RWPE2 (cell line): ENCODE measurements at regions not wholly inside any gene's neighbourhood (a gene's known extent, or its start where the extent isn't known, plus 50 kb on each side); places are given as distances from the start of the nearest gene placed in this dataset.

ENCODE experiments used
- ATAC-seq: fragments of 200-7000 bp; cut with Tn5 transposase; 3 replicates; pipeline ENCODE4 v1.9.1; 2021; ENCODE audit warnings: low read depth
- DNase-seq: peaks from one replicate; pipeline ENCODE4 v3.0.0-alpha.2; 2020; ENCODE audit warnings: low spot score
- H3K27ac ChIP-seq: fragments of 450-650 bp; 2 replicates; pipeline ENCODE4 v1.5.1; 2017; ENCODE audit warnings: mild to moderate bottlenecking; ENCODE audit not compliant: poor library complexity, severe bottlenecking
- H3K27me3 ChIP-seq: fragments of 250-450 bp; sonication (Bioruptor Pico); 2 replicates; pipeline ENCODE4 v1.5.1; 2021; ENCODE audit warnings: mild to moderate bottlenecking, moderate library complexity; ENCODE audit not compliant: insufficient read depth, poor library complexity, severe bottlenecking
- H3K36me3 ChIP-seq: fragments of 250-450 bp; sonication (Bioruptor Pico); 2 replicates; pipeline ENCODE4 v1.5.1; 2020; ENCODE audit warnings: low read depth, mild to moderate bottlenecking, moderate library complexity
- H3K4me1 ChIP-seq: fragments of 250-450 bp; sonication (Bioruptor Pico); 2 replicates; pipeline ENCODE4 v1.5.1; 2021; ENCODE audit warnings: mild to moderate bottlenecking, moderate library complexity; ENCODE audit not compliant: insufficient read depth, poor library complexity, severe bottlenecking
- H3K4me3 ChIP-seq: fragments of 250-450 bp; sonication (Bioruptor Pico); 2 replicates; pipeline ENCODE4 v1.5.1; 2021; ENCODE audit warnings: mild to moderate bottlenecking, moderate library complexity; ENCODE audit not compliant: severe bottlenecking
- H3K9me3 ChIP-seq: fragments of 250-450 bp; sonication (Bioruptor Pico); 2 replicates; pipeline ENCODE4 v1.5.1; 2021; ENCODE audit warnings: mild to moderate bottlenecking, moderate library complexity; ENCODE audit not compliant: severe bottlenecking
- TF ChIP-seq, protein P1 (sequence below): fragments of 450-650 bp; IDR thresholded peaks from one replicate; pipeline ENCODE4 v1.5.1; 2017; ENCODE audit warnings: mild to moderate bottlenecking, moderate library complexity; ENCODE audit not compliant: poor library complexity, severe bottlenecking

DNA sequence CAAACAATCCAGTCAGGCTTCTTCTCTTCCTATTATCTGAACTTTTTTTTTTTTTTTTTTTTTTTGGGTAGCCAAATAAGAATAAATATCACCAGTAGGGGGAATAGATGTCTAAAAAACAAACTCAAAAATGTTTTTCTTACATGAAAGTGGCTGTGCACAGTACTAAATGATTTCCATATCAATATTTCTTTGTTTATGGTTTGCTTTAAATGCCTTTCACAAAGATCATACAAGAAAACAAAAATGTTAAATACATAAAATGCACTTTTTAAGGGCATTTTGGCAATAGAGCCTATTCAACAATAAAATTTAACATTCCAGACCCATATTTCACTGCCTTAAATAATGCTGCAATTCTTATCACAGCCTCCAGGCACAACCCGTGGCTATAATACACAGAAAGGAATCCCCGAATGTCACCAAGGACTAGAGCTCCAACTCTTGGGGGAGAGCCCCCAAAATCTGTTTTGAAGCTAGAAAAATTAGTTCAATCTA, 91.1 kb upstream of the TBCA start:
- Histone ChIP-seq H3K27me3 (no peaks in the 10 kb centered on the region), H3K27ac (no peak overlapping the region), H3K36me3 (no peaks in the 10 kb centered on the region), H3K9me3 (no peaks in the 10 kb centered on the region), H3K4me1 (no peaks in the 10 kb centered on the region), H3K4me3 (no peak overlapping the region)
- ATAC-seq (peak; percentile 72; the same call in 2 of the 3 replicates), DNase-seq (no peak)
- TF ChIP-seq, protein P1, sequence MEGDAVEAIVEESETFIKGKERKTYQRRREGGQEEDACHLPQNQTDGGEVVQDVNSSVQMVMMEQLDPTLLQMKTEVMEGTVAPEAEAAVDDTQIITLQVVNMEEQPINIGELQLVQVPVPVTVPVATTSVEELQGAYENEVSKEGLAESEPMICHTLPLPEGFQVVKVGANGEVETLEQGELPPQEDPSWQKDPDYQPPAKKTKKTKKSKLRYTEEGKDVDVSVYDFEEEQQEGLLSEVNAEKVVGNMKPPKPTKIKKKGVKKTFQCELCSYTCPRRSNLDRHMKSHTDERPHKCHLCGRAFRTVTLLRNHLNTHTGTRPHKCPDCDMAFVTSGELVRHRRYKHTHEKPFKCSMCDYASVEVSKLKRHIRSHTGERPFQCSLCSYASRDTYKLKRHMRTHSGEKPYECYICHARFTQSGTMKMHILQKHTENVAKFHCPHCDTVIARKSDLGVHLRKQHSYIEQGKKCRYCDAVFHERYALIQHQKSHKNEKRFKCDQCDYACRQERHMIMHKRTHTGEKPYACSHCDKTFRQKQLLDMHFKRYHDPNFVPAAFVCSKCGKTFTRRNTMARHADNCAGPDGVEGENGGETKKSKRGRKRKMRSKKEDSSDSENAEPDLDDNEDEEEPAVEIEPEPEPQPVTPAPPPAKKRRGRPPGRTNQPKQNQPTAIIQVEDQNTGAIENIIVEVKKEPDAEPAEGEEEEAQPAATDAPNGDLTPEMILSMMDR, result peak; percentile 72

DNA sequence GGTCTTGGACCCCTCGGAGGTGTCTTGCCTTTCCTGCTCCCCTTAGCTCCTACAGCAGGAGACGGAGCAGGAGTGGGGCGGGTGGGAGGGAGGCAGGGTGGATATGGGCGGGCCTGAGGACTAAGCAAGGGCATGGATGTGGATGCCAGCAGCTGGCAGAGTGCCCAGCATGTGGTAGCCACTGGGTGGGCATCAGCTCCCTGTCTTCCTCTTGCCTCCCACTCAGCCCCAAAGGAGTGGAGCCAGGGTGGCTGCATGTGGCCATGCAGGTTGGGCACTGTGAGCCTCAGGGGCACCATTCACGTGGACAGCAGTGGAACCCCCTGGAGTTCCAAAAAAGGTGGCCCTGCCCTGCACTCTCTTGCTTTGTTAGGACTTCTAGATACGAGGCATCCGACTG, 90.1 kb upstream of the TBCA start:
- DNase-seq (no peak), ATAC-seq (no peak)
- Histone ChIP-seq H3K27me3 (no peaks in the 10 kb centered on the region), H3K36me3 (no peaks in the 10 kb centered on the region), H3K4me1 (no peaks in the 10 kb centered on the region), H3K4me3 (no peak overlapping the region), H3K27ac (no peak overlapping the region), H3K9me3 (no peaks in the 10 kb centered on the region)
- TF ChIP-seq, protein P1, result no peak

DNA sequence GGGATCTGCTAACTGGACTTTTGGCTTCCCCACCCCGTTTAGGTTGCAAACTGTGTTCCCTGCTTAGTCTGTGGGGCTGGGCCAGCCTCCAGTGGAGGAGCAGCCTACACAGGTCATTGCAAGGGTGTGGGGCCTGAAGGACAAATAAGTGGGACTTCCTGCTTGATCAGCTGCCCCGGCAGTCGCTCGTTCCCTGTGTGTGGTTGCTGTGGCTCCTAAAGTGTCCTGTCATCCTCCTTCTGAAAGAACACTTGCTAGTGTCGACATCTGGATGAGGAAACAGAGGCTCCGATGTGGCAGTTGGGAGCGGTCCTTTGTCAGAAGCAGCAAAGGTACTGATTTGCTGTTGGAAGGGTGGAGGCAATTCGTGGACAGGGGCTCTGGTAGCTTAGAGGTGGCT, 88.9 kb upstream of the TBCA start:
- DNase-seq (no peak), ATAC-seq (no peak)
- H3K4me3 ChIP-seq, result no peak overlapping the region
- no peaks in the 10 kb centered on the region for H3K27me3 ChIP-seq
- no peaks in the 10 kb centered on the region for H3K4me1 ChIP-seq
- TF ChIP-seq, protein P1, result no peak
- H3K9me3 ChIP-seq, result no peaks in the 10 kb centered on the region
- H3K27ac ChIP-seq, result no peak overlapping the region
- H3K36me3 ChIP-seq, result no peaks in the 10 kb centered on the region

DNA sequence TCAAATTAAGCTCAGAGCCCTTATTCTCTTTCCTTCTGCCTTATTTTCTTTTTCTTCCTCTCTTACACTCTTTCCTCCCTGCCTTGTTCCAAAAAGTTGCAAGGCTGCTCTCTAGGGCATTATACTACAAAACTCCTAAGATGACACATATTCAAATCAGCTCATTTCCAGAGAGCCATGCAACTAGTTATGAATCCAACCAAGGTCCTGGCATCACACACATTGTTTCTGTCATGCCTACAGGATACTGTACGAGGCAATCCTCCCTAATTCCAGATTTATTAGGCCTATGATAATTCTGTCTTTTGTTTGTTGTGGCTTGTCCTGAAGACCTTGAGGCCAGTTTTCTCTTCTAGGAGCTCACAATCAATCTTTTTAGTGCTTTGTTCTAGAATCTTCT, 87.0 kb upstream of the TBCA start:
- no peak overlapping the region for H3K27ac ChIP-seq
- no peaks in the 10 kb centered on the region for H3K4me1 ChIP-seq
- H3K9me3 ChIP-seq, result no peaks in the 10 kb centered on the region
- DNase-seq, result no peak
- TF ChIP-seq, protein P1, result no peak
- H3K27me3 ChIP-seq, result no peaks in the 10 kb centered on the region
- H3K36me3 ChIP-seq, result no peaks in the 10 kb centered on the region
- H3K4me3 ChIP-seq, result no peak overlapping the region
- ATAC-seq, result no peak

DNA sequence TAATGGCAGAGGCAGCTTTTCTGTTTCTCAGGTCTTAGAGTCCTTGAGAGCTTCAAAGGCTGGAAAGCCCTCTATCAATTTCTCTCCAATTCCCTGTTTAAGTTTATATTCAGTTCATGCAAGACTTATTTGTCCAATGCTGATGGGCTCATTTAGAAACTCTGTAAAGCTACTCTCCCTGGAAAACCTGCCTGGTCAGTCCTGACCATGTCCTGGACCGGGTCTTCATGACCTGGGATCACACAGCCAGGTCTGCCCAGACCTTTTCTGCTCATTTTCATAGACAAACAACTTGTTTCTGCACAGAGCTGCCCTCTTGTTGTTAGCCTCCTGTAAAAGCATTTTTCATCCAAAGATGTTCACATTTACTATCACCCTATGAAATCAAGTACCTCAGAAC, 85.4 kb upstream of the TBCA start:
- Histone ChIP-seq H3K4me3 (no peak overlapping the region), H3K4me1 (no peaks in the 10 kb centered on the region), H3K27ac (no peak overlapping the region), H3K9me3 (no peaks in the 10 kb centered on the region), H3K36me3 (no peaks in the 10 kb centered on the region), H3K27me3 (no peaks in the 10 kb centered on the region)
- TF ChIP-seq, protein P1, result no peak
- no peak for DNase-seq
- no peak for ATAC-seq
